Activated CD4-positive, alpha-beta T cell treated with anti-CD3 and anti-CD28 coated beads, Interleukin-2, amount 10 ng/mL, durations not matched to agents 24 days and 14 days (primary cell): ENCODE measurements at regions not wholly inside any gene's neighbourhood (a gene's known extent, or its start where the extent isn't known, plus 50 kb on each side); places are given as distances from the start of the nearest gene placed in this dataset.

Experiments used
- DNase-seq: peaks from one replicate; pipeline ENCODE4 v3.0.0; 2022
- H3K27ac Mint-ChIP-seq: one replicate; pipeline ENCODE4 v1.8.0; 2022; ENCODE audit warnings: mild to moderate bottlenecking, mixed read lengths
- H3K27me3 Mint-ChIP-seq: one replicate; pipeline ENCODE4 v1.8.0; 2022; ENCODE audit warnings: mixed read lengths
- H3K36me3 Mint-ChIP-seq: one replicate; pipeline ENCODE4 v1.8.0; 2022; ENCODE audit warnings: low read depth, mild to moderate bottlenecking, mixed read lengths
- H3K4me1 Mint-ChIP-seq: one replicate; pipeline ENCODE4 v1.8.0; 2021; ENCODE audit warnings: mixed read lengths
- H3K4me3 Mint-ChIP-seq: one replicate; pipeline ENCODE4 v1.8.0; 2022; ENCODE audit warnings: mild to moderate bottlenecking, moderate library complexity, mixed read lengths
- H3K9me3 Mint-ChIP-seq: one replicate; pipeline ENCODE4 v1.8.0; 2021; ENCODE audit warnings: mixed read lengths
- intact Hi-C: fragments of 100-400 bp; cut with micrococcal nuclease; formaldehyde crosslinking; loops from one replicate; pipeline ENCODE4 v1.15.1; 2023

- H3K27me3 Mint-ChIP-seq, result no peaks in the 10 kb centered on the region
- no peaks in the 10 kb centered on the region for H3K4me1 Mint-ChIP-seq
- H3K36me3 Mint-ChIP-seq, result no peaks in the 10 kb centered on the region
- H3K4me3 Mint-ChIP-seq, result no peak overlapping the region
- intact Hi-C loops, result no loop called here
- no peaks in the 10 kb centered on the region for H3K9me3 Mint-ChIP-seq
- DNase-seq, result no peak
- no peak overlapping the region for H3K27ac Mint-ChIP-seq
Measured at GRCh38 chr5:126188804-126189203, 234.4 kb upstream of the GRAMD2B start.

- Mint-ChIP-seq H3K27ac (no peak overlapping the region), H3K27me3 (no peaks in the 10 kb centered on the region), H3K9me3 (no peaks in the 10 kb centered on the region), H3K4me3 (no peak overlapping the region), H3K4me1 (no peaks in the 10 kb centered on the region), H3K36me3 (no peaks in the 10 kb centered on the region)
- intact Hi-C loops, result no loop called here
- DNase-seq, result no peak
Measured at GRCh38 chr5:126189231-126189630, 234.0 kb upstream of the GRAMD2B start.

GRCh38 chr5:126189862-126190261, 233.3 kb upstream of the GRAMD2B start:
- Mint-ChIP-seq H3K27ac (no peak overlapping the region), H3K4me3 (no peak overlapping the region), H3K4me1 (no peaks in the 10 kb centered on the region), H3K9me3 (no peaks in the 10 kb centered on the region), H3K36me3 (no peaks in the 10 kb centered on the region), H3K27me3 (no peaks in the 10 kb centered on the region)
- no peak for DNase-seq
- intact Hi-C loops, result no loop called here

GRCh38 chr5:126192226-126192625, 231.0 kb upstream of the GRAMD2B start:
- Mint-ChIP-seq H3K27ac (no peak overlapping the region), H3K36me3 (no peaks in the 10 kb centered on the region), H3K27me3 (no peaks in the 10 kb centered on the region), H3K4me1 (no peaks in the 10 kb centered on the region), H3K4me3 (no peak overlapping the region), H3K9me3 (no peaks in the 10 kb centered on the region)
- intact Hi-C loops, result no loop called here
- DNase-seq, result no peak

- no peak overlapping the region for H3K4me3 Mint-ChIP-seq
- no peaks in the 10 kb centered on the region for H3K4me1 Mint-ChIP-seq
- intact Hi-C loops, result no loop called here
- H3K9me3 Mint-ChIP-seq, result no peaks in the 10 kb centered on the region
- no peak for DNase-seq
- H3K27ac Mint-ChIP-seq, result no peak overlapping the region
- H3K27me3 Mint-ChIP-seq, result no peaks in the 10 kb centered on the region
- no peaks in the 10 kb centered on the region for H3K36me3 Mint-ChIP-seq
Measured at GRCh38 chr5:126195410-126196100, 227.7 kb upstream of the GRAMD2B start.

- Mint-ChIP-seq H3K27ac (no peak overlapping the region), H3K27me3 (no peaks in the 10 kb centered on the region), H3K4me3 (no peak overlapping the region), H3K9me3 (no peaks in the 10 kb centered on the region), H3K4me1 (no peaks in the 10 kb centered on the region), H3K36me3 (no peaks in the 10 kb centered on the region)
- intact Hi-C loops, result no loop called here
- DNase-seq, result no peak
Measured at GRCh38 chr5:126198531-126198930, 224.7 kb upstream of the GRAMD2B start.

GRCh38 chr5:126199467-126199866, 223.7 kb upstream of the GRAMD2B start:
- intact Hi-C loops, result no loop called here
- DNase-seq, result no peak
- no peaks in the 10 kb centered on the region for H3K27me3 Mint-ChIP-seq
- no peak overlapping the region for H3K27ac Mint-ChIP-seq
- no peak overlapping the region for H3K4me3 Mint-ChIP-seq
- H3K4me1 Mint-ChIP-seq, result no peaks in the 10 kb centered on the region
- no peaks in the 10 kb centered on the region for H3K9me3 Mint-ChIP-seq
- no peaks in the 10 kb centered on the region for H3K36me3 Mint-ChIP-seq

- H3K4me3 Mint-ChIP-seq, result no peak overlapping the region
- peaks cover 8% of the 10 kb centered on the region for H3K9me3 Mint-ChIP-seq
- intact Hi-C loops, result no loop called here
- H3K27ac Mint-ChIP-seq, result no peak overlapping the region
- no peaks in the 10 kb centered on the region for H3K4me1 Mint-ChIP-seq
- DNase-seq, result no peak
- H3K36me3 Mint-ChIP-seq, result no peaks in the 10 kb centered on the region
- no peaks in the 10 kb centered on the region for H3K27me3 Mint-ChIP-seq
Measured at GRCh38 chr5:126208691-126209090, 214.5 kb upstream of the GRAMD2B start.

- Mint-ChIP-seq H3K4me3 (no peak overlapping the region), H3K27ac (no peak overlapping the region), H3K27me3 (no peaks in the 10 kb centered on the region), H3K36me3 (no peaks in the 10 kb centered on the region), H3K4me1 (no peaks in the 10 kb centered on the region), H3K9me3 (peaks cover 9% of the 10 kb centered on the region)
- DNase-seq, result no peak
- intact Hi-C loops, result no loop called here
Measured at GRCh38 chr5:126210955-126211354, 212.3 kb upstream of the GRAMD2B start.

GRCh38 chr5:126219616-126220015, 203.6 kb upstream of the GRAMD2B start:
- H3K4me1 Mint-ChIP-seq, result no peaks in the 10 kb centered on the region
- H3K27me3 Mint-ChIP-seq, result no peaks in the 10 kb centered on the region
- no peaks in the 10 kb centered on the region for H3K36me3 Mint-ChIP-seq
- H3K4me3 Mint-ChIP-seq, result no peak overlapping the region
- H3K9me3 Mint-ChIP-seq, result no peaks in the 10 kb centered on the region
- no peak for DNase-seq
- H3K27ac Mint-ChIP-seq, result no peak overlapping the region
- intact Hi-C loops, result no loop called here

GRCh38 chr5:126220725-126221124, 202.5 kb upstream of the GRAMD2B start:
- Mint-ChIP-seq H3K27ac (no peak overlapping the region), H3K4me1 (no peaks in the 10 kb centered on the region), H3K27me3 (no peaks in the 10 kb centered on the region), H3K36me3 (no peaks in the 10 kb centered on the region), H3K9me3 (no peaks in the 10 kb centered on the region), H3K4me3 (no peak overlapping the region)
- no peak for DNase-seq
- intact Hi-C loops, result no loop called here

- Mint-ChIP-seq H3K4me3 (no peak overlapping the region), H3K27ac (no peak overlapping the region), H3K27me3 (no peaks in the 10 kb centered on the region), H3K9me3 (no peaks in the 10 kb centered on the region), H3K4me1 (no peaks in the 10 kb centered on the region), H3K36me3 (no peaks in the 10 kb centered on the region)
- intact Hi-C loops, result no loop called here
- no peak for DNase-seq
Measured at GRCh38 chr5:126228934-126229333, 194.3 kb upstream of the GRAMD2B start.

GRCh38 chr5:126233256-126233655, 190.0 kb upstream of the GRAMD2B start:
- Mint-ChIP-seq H3K4me1 (no peaks in the 10 kb centered on the region), H3K27ac (no peak overlapping the region), H3K36me3 (no peaks in the 10 kb centered on the region), H3K27me3 (no peaks in the 10 kb centered on the region), H3K9me3 (no peaks in the 10 kb centered on the region), H3K4me3 (no peak overlapping the region)
- intact Hi-C loops, result no loop called here
- DNase-seq, result no peak

GRCh38 chr5:126234563-126235195, 188.5 kb upstream of the GRAMD2B start:
- Mint-ChIP-seq H3K9me3 (no peaks in the 10 kb centered on the region), H3K27me3 (no peaks in the 10 kb centered on the region), H3K27ac (no peak overlapping the region), H3K4me3 (no peak overlapping the region), H3K36me3 (no peaks in the 10 kb centered on the region), H3K4me1 (no peaks in the 10 kb centered on the region)
- intact Hi-C loops, result no loop called here
- no peak for DNase-seq

GRCh38 chr5:126235628-126236027, 187.6 kb upstream of the GRAMD2B start:
- H3K9me3 Mint-ChIP-seq, result no peaks in the 10 kb centered on the region

More at GRCh38 chr5:126235628-126236027, 187.6 kb upstream of the GRAMD2B start:
- Mint-ChIP-seq H3K4me3 (no peak overlapping the region), H3K36me3 (no peaks in the 10 kb centered on the region), H3K27me3 (no peaks in the 10 kb centered on the region), H3K27ac (no peak overlapping the region), H3K4me1 (no peaks in the 10 kb centered on the region)
- intact Hi-C loops, result no loop called here
- DNase-seq, result no peak
